ENCODE measurements at regions not wholly inside any gene's neighbourhood (a gene's known extent, or its start where the extent isn't known, plus 50 kb on each side); places are given as distances from the start of the nearest gene placed in this dataset.
A peak's percentile ranks its signal among the peaks of the same experiment; 100 is the strongest.

DNA sequence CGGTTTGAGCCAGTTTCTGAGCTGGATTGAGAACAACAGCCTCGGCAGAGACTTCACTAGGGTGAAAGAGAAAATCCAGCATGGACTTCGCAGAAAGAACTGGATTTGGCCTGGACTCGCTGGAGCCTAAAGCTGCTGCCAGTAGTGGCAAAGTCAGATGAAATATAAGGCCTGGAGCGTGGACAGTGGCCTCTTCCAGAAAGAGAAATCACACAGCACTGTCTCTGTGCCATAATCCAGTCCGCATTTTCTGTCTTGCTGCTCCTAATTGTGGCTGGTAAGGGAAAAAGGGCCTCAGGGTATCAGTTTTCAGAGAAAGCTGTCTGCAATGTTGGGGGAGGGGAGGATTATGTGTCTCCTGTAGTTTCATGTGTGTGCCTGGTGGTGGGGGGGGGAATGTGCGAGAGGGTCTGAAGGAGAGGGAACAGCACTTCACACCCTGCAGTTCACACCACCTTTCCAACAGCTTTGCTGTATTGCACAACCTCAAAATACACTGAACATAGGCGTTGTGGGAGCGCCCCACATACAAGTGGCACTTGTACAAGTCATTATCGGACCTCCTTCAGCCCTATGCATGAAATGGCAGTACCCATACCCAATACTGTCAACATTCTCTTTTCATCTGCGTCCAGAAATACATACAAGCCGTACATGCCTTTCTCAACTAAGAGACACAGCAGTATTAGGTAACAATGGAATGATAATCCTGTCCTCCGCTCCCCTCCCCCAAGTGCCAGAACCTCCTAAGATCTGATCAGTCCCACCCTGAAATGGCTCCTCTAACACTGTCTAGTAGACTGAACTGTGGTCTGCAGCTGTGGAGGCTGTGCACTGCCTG, 107.5 kb upstream of the ATF7IP start:
- no peaks in the 10 kb centered on the region for H3K9me3 ChIP-seq (ENCODE audit: control insufficient read depth, low read length)
- peaks cover 54% of the 10 kb centered on the region for H3K4me1 ChIP-seq
- H3K27me3 ChIP-seq (ENCODE audit: control insufficient read depth, insufficient read depth, low read length), result no peaks in the 10 kb centered on the region
- no peaks in the 10 kb centered on the region for H3K36me3 ChIP-seq (ENCODE audit: control insufficient read depth, insufficient read depth, low read length)
- peak overlapping the region; percentile 93 for H3K27ac ChIP-seq
- no peaks in the 10 kb centered on the region for H3K79me2 ChIP-seq
- peak overlapping the region; percentile 73 for H3K4me2 ChIP-seq (ENCODE audit: low read length)
- H3K9ac ChIP-seq, result no peak overlapping the region
- H2AFZ ChIP-seq, result peak overlapping the region; percentile 72
- peak overlapping the region; percentile 55 for H3K4me3 ChIP-seq (ENCODE audit: low read depth, low read length)
- TF ChIP-seq, protein P1, sequence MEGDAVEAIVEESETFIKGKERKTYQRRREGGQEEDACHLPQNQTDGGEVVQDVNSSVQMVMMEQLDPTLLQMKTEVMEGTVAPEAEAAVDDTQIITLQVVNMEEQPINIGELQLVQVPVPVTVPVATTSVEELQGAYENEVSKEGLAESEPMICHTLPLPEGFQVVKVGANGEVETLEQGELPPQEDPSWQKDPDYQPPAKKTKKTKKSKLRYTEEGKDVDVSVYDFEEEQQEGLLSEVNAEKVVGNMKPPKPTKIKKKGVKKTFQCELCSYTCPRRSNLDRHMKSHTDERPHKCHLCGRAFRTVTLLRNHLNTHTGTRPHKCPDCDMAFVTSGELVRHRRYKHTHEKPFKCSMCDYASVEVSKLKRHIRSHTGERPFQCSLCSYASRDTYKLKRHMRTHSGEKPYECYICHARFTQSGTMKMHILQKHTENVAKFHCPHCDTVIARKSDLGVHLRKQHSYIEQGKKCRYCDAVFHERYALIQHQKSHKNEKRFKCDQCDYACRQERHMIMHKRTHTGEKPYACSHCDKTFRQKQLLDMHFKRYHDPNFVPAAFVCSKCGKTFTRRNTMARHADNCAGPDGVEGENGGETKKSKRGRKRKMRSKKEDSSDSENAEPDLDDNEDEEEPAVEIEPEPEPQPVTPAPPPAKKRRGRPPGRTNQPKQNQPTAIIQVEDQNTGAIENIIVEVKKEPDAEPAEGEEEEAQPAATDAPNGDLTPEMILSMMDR (IDR thresholded peaks at IDR 0.05), result no peak

GRCh38 chr12:14258575-14258940, 106.9 kb upstream of the ATF7IP start:
- peaks cover 55% of the 10 kb centered on the region for H3K4me1 ChIP-seq
- TF ChIP-seq, protein P1 (IDR thresholded peaks at IDR 0.05), result no peak
- no peaks in the 10 kb centered on the region for H3K27me3 ChIP-seq (ENCODE audit: control insufficient read depth, insufficient read depth, low read length)
- H3K36me3 ChIP-seq (ENCODE audit: control insufficient read depth, insufficient read depth, low read length), result no peaks in the 10 kb centered on the region
- H2AFZ ChIP-seq, result peak overlapping the region; percentile 72
- H3K27ac ChIP-seq, result peak overlapping the region; percentile 93
- peak overlapping the region; percentile 55 for H3K4me3 ChIP-seq (ENCODE audit: low read depth, low read length)
- H3K9ac ChIP-seq, result no peak overlapping the region
- no peaks in the 10 kb centered on the region for H3K9me3 ChIP-seq (ENCODE audit: control insufficient read depth, low read length)
- peak overlapping the region; percentile 73 for H3K4me2 ChIP-seq (ENCODE audit: low read length)
- H3K79me2 ChIP-seq, result no peaks in the 10 kb centered on the region

DNA sequence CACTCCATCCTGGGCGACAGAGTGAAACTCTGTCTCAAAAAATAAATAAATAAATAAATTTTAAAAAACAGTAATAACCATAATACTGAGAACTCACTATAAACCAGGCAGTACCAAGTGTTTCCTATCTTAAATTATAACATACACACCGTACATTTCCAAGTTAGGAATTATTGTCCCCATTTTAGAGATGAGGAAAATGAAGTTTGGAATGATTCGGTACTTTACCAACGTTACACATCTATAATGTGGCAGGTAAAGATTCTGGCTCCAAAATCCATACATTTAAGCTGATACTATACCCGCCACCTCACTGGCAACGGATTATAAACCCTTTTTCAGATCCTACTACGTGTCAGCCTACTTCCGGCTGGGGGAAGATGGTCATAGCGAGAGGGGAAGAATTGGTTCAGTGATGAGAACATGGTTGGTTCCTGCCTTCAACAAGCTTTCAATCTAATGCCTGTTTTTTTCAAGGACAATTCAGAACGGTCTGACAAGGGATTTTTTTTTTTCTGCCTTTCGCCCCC, 105.9 kb upstream of the ATF7IP start:
- Histone ChIP-seq H3K79me2 (no peaks in the 10 kb centered on the region), H3K9ac (no peak overlapping the region), H3K4me1 (peaks cover 55% of the 10 kb centered on the region), H3K27ac (peak overlapping the region; percentile 93), H2AFZ (peak overlapping the region; percentile 68), H3K27me3 (ENCODE audit: control insufficient read depth, insufficient read depth, low read length) (no peaks in the 10 kb centered on the region), H3K4me2 (ENCODE audit: low read length) (peak overlapping the region; percentile 51), H3K4me3 (ENCODE audit: low read depth, low read length) (peak overlapping the region; percentile 23), H3K36me3 (ENCODE audit: control insufficient read depth, insufficient read depth, low read length) (no peaks in the 10 kb centered on the region), H3K9me3 (ENCODE audit: control insufficient read depth, low read length) (no peaks in the 10 kb centered on the region)
- TF ChIP-seq, protein P1 (IDR thresholded peaks at IDR 0.05), result no peak

DNA sequence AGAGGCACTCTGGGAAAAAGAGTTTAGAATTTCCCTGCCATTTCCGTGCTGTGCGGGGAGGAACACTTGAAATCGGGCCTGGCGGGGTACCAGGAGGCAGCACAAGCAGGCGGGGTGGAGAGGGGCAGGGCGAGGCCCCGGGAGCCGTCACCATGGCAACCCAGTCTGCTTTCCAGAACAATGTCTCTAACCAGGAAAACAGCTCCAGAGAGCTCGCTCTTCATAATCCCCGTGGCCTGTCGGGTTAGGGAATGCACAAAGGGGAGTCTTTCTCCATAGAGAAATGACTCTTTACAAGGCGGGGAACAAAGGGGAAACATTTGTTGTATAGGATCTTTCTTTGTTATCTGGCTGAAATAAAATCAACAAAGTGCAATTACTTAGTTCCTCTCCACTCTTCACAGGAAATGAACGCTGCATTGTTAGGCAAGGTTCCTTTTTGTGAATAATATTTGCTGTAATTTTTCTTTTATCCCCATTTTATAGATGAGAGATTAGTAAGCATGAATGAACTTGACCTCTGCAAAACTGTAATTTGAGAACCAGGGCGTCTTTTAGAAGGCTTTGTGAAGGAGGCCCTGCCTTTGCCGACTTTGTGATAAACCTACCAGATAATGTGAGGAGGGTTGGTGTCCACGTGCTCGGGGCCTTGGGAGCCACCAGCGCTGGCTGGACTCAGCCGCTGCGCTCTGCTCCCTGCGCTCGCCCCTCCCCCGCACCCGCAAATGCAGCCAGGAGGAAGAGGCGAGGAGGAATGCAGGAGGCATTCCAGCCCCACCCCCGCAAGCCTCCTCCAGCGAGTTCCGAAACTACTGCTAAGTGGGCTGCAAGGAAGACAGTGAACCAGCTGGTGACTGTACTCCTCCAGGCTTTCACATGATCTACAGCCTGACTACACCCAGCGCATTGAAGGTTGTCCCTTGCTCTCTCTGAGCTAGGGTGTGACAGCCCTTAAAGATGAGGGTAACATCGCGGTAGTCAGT, 105.2 kb upstream of the ATF7IP start:
- Histone ChIP-seq H3K79me2 (no peaks in the 10 kb centered on the region), H3K9me3 (ENCODE audit: control insufficient read depth, low read length) (no peaks in the 10 kb centered on the region), H3K27me3 (ENCODE audit: control insufficient read depth, insufficient read depth, low read length) (no peaks in the 10 kb centered on the region), H3K36me3 (ENCODE audit: control insufficient read depth, insufficient read depth, low read length) (no peaks in the 10 kb centered on the region), H3K4me2 (ENCODE audit: low read length) (peak overlapping the region; percentile 51), H3K27ac (peak overlapping the region; percentile 93), H3K9ac (no peak overlapping the region), H3K4me1 (peaks cover 55% of the 10 kb centered on the region), H2AFZ (peak overlapping the region; percentile 68), H3K4me3 (ENCODE audit: low read depth, low read length) (peak overlapping the region; percentile 23)
- TF ChIP-seq, protein P1 (IDR thresholded peaks at IDR 0.05), result no peak
